K562 (cell line): ENCODE measurements at regions not wholly inside any gene's neighbourhood (a gene's known extent, or its start where the extent isn't known, plus 50 kb on each side); places are given as distances from the start of the nearest gene placed in this dataset.

Experiments
- ATAC-seq: fragments of 200-7000 bp; cut with Tn5 transposase; 3 replicates; pipeline ENCODE4 v1.9.1; 2020; ENCODE audit warnings: moderate library complexity
- BruUV-seq: library from RNA; stranded (reverse); fragments of 400-500 nt; replicated peaks from 2 replicates; lab custom pipeline; 2021; lab: Mats Ljungman, UMichigan
- CTCF ChIA-PET: fragments of 300-600 bp; formaldehyde crosslinking; extraction: SDS; loops from one replicate; lab custom pipeline; 2021; ENCODE audit warnings: low intra/inter-chr PET ratio; lab: Yijun Ruan, JAX
- POLR2A ChIA-PET: fragments of 300-600, 350-650 bp; sonication (Branson Sonifier 250); formaldehyde crosslinking; extraction: SDS; loops from one replicate; lab custom pipeline; 2021; ENCODE audit warnings: antibody characterized with exemption, inconsistent platforms; lab: Yijun Ruan, JAX
- DNase-seq, 4 experiments: peaks; one replicate each; pipeline versions ENCODE4 v3.0.0 to v3.0.0-alpha.2; 2011 to 2018; ENCODE audit warnings: low spot score in 3 of 4, mixed read lengths in 3 of 4; ENCODE audit errors: extremely low read depth in 1 of 4
- FAIRE-seq: peaks from 2 replicates; lab custom pipeline; 2011; peaks lifted over from hg19 to GRCh38; lab: Jason Lieb, UNC
- H2AFZ ChIP-seq: 2 replicates; pipeline ENCODE4 v1.6.0; 2011; ENCODE audit warnings: low read depth, low read length, control low read depth, inconsistent platforms
- H3K27ac ChIP-seq: fragments of 200-600 bp; 3 replicates; pipeline ENCODE4 v1.8.0; 2011; ENCODE audit warnings: low read depth, mild to moderate bottlenecking, control low read depth, inconsistent platforms, low read length, moderate library complexity, mixed read lengths; ENCODE audit errors: extremely low read depth
- H3K27me3 ChIP-seq, 2 experiments: fragments of 300-600 bp in 1 of 2; 2 replicates in 1 of 2; 3 replicates in 1 of 2; pipeline versions ENCODE4 v1.6.0 to v1.8.0; 2011; ENCODE audit warnings: inconsistent platforms in 2 of 2, low read length in 2 of 2, mild to moderate bottlenecking in 1 of 2, mixed read lengths in 1 of 2, moderate library complexity in 1 of 2; ENCODE audit not compliant: control insufficient read depth in 2 of 2, insufficient read depth in 2 of 2
- H3K36me3 ChIP-seq: fragments of 300-600 bp; 3 replicates; pipeline ENCODE4 v1.8.0; 2011; ENCODE audit warnings: mild to moderate bottlenecking, low read length, inconsistent platforms; ENCODE audit not compliant: control insufficient read depth, insufficient read depth
- H3K4me1 ChIP-seq, 2 experiments: fragments of 200-600 bp in 1 of 2; replicated peaks in 1 of 2; 2 replicates in 1 of 2; 3 replicates in 1 of 2; pipeline versions ENCODE4 v1.5.1 to v1.8.0; 2011; ENCODE audit warnings: inconsistent platforms in 2 of 2, low read length in 2 of 2, mild to moderate bottlenecking in 1 of 2, mixed read lengths in 1 of 2, moderate library complexity in 1 of 2; ENCODE audit not compliant: control insufficient read depth in 2 of 2, insufficient read depth in 2 of 2
- H3K4me2 ChIP-seq: 2 replicates; pipeline ENCODE4 v1.6.1; 2011; ENCODE audit warnings: low read length, control low read depth, inconsistent platforms, mixed read lengths; ENCODE audit not compliant: insufficient read depth
- H3K4me3 ChIP-seq: fragments of 200-600 bp; sonication (generic), shearing (Covaris generic); 2 replicates; pipeline ENCODE4 v1.5.1; 2016; ENCODE audit warnings: control low read depth, inconsistent platforms
- H3K79me2 ChIP-seq: fragments of 200-600 bp; 3 replicates; pipeline ENCODE4 v1.8.0; 2011; ENCODE audit warnings: low read length, inconsistent platforms; ENCODE audit not compliant: control insufficient read depth, insufficient read depth
- H3K9ac ChIP-seq, 2 experiments: 2 replicates each; pipeline versions ENCODE4 v1.6.0 to v1.6.1; 2011; ENCODE audit warnings: low read depth in 2 of 2, low read length in 2 of 2, control low read depth in 1 of 2, inconsistent platforms in 1 of 2, mild to moderate bottlenecking in 1 of 2, mixed read lengths in 1 of 2; ENCODE audit not compliant: insufficient read depth in 1 of 2
- H3K9me1 ChIP-seq: one replicate; pipeline ENCODE4 v1.6.0; 2011; ENCODE audit warnings: inconsistent platforms, mild to moderate bottlenecking, low read length, moderate library complexity; ENCODE audit not compliant: control insufficient read depth, insufficient read depth
- H3K9me3 ChIP-seq: replicated peaks from 2 replicates; pipeline ENCODE4 v1.5.1; 2011; ENCODE audit warnings: low read depth, low read length, inconsistent platforms; ENCODE audit not compliant: control insufficient read depth, insufficient read depth
- H4K20me1 ChIP-seq: replicated peaks from 2 replicates; pipeline ENCODE4 v1.6.1; 2011; ENCODE audit warnings: low read length, inconsistent platforms, mixed read lengths; ENCODE audit not compliant: control insufficient read depth, insufficient read depth
- CEBPG ChIP-seq, 3 experiments: fragments of 200-800 bp in 1 of 3; sonication (Bioruptor generic) in 1 of 3; sonication (generic) in 1 of 3; formaldehyde crosslinking in 1 of 3; IDR thresholded peaks in 2 of 3; conservative IDR thresholded peaks in 1 of 3; 2 replicates each; pipeline versions ENCODE4 v1.6.1 to v1.8.0; 2016 to 2022; ENCODE audit warnings: missing compliant biosample characterization in 2 of 3, missing genetic modification characterization in 2 of 3, mild to moderate bottlenecking in 1 of 3, missing genetic modification reagents in 1 of 3
- FOXK2 ChIP-seq, 2 experiments: fragments of 450-650 bp; IDR thresholded peaks in 1 of 2; conservative IDR thresholded peaks in 1 of 2; 2 replicates each; pipeline ENCODE4 v1.6.1; 2016; ENCODE audit warnings: low read depth in 2 of 2, mild to moderate bottlenecking in 1 of 2
- ZNF696 ChIP-seq: fragments of 250-450 bp; sonication (Bioruptor Pico); conservative IDR thresholded peaks from 2 replicates; pipeline ENCODE4 v1.4.0; 2020; ENCODE audit warnings: mild to moderate bottlenecking, moderate library complexity
- WGBS: fragments of 100-300 bp; shearing (Covaris generic); methylation state at CpG from one replicate; pipeline ENCODE4 v1.1.6; 2016; ENCODE audit warnings: low coverage, mixed read lengths; ENCODE audit not compliant: insufficient coverage; ENCODE audit errors: missing lambda C conversion rate; 5-methylcytosine and 5-hydroxymethylcytosine counted together
- in situ Hi-C: fragments of 300-500 bp; cut with MboI; formaldehyde crosslinking; loops from 4 replicates; pipeline ENCODE4 v1.15.0; 2018; ENCODE audit warnings: inconsistent platforms, mixed read lengths
- intact Hi-C: fragments of 100-400 bp; cut with micrococcal nuclease; formaldehyde crosslinking; loops from 2 replicates; pipeline ENCODE4 v1.14.2; 2022
- TF ChIP-seq, protein P1 (sequence below): fragments of 250-450 bp; sonication (Bioruptor Pico); IDR thresholded peaks from 2 replicates; pipeline ENCODE4 v1.8.0; 2022; ENCODE audit warnings: inconsistent platforms, mild to moderate bottlenecking, moderate library complexity, borderline replicate concordance

DNA sequence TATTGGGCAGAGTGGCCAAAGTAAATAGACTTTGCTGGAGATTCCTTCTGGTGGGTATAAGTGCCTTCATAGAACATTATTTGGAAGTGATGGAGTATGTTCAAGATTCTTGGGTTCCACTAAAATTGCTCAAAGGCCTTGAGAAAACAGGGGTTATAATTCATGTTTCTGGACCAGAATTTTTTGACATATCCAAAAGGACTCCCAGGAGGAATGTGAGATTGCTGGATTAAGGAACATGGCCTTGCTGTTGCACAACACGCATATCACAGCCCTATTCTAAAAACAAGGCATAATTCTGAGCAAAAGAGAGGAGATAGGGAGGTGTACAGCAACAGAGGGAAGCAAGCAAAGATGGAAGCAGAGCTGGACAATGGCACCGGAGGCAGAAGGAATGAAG, 111.7 kb upstream of the TNP1 start:
- no peaks in the 10 kb centered on the region for H3K36me3 ChIP-seq
- in situ Hi-C loops (no loop called here), intact Hi-C loops (no loop called here)
- H4K20me1 ChIP-seq: no peaks in the 10 kb centered on the region
- WGBS: 4% methylated on average over 2 of the region's 2 CpGs
- H3K4me2 ChIP-seq: no peak overlapping the region
- no peaks in the 10 kb centered on the region for H3K9me1 ChIP-seq
- no peak for DNase-seq
- H3K9ac ChIP-seq: no peak overlapping the region
- ChIA-PET POLR2A (no interaction called here), CTCF (no interaction called here)
- ATAC-seq: no peak
- no peak overlapping the region for H3K27ac ChIP-seq
- H3K27me3 ChIP-seq: peaks cover 0 to 4% of the 10 kb centered on the region in 2 experiments; a peak in 2 of 5 replicates
- no peaks in the 10 kb centered on the region for H3K9me3 ChIP-seq
- TF ChIP-seq ZNF696: no peak
- TF ChIP-seq FOXK2 (conservative IDR thresholded peaks at IDR 0.05 in 1 of 2, IDR thresholded peaks at IDR 0.05 in 1 of 2; ENCODE audit: low read depth in 2 of 2): no peak
- TF ChIP-seq, protein P1, sequence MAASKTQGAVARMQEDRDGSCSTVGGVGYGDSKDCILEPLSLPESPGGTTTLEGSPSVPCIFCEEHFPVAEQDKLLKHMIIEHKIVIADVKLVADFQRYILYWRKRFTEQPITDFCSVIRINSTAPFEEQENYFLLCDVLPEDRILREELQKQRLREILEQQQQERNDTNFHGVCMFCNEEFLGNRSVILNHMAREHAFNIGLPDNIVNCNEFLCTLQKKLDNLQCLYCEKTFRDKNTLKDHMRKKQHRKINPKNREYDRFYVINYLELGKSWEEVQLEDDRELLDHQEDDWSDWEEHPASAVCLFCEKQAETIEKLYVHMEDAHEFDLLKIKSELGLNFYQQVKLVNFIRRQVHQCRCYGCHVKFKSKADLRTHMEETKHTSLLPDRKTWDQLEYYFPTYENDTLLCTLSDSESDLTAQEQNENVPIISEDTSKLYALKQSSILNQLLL (CRISPR knock-in tag): no peak
- no peak for TF ChIP-seq CEBPG (CRISPR knock-in tag; IDR thresholded peaks at IDR 0.05)
- 0 out of 4 replicates have a peak, but pooled peaks of 1 of the 2 experiments have one; percentile 8 for TF ChIP-seq CEBPG (tag; conservative IDR thresholded peaks at IDR 0.05 in 1 of 2, IDR thresholded peaks at IDR 0.05 in 1 of 2)
- H2AFZ ChIP-seq: no peak overlapping the region
- H3K4me1 ChIP-seq: no peaks in the 10 kb centered on the region
- no TSS peak for BruUV-seq
- H3K79me2 ChIP-seq: no peaks in the 10 kb centered on the region
- H3K4me3 ChIP-seq: no peak overlapping the region
- FAIRE-seq: no peak
